ENCODE measurements at regions not wholly inside any gene's neighbourhood (a gene's known extent, or its start where the extent isn't known, plus 50 kb on each side); places are given as distances from the start of the nearest gene placed in this dataset.
"Not testable (repeated sequence)": the region's sequence is repeated elsewhere in the genome, so short reads cannot be mapped to it uniquely, and the experiment has no call there.

DNA sequence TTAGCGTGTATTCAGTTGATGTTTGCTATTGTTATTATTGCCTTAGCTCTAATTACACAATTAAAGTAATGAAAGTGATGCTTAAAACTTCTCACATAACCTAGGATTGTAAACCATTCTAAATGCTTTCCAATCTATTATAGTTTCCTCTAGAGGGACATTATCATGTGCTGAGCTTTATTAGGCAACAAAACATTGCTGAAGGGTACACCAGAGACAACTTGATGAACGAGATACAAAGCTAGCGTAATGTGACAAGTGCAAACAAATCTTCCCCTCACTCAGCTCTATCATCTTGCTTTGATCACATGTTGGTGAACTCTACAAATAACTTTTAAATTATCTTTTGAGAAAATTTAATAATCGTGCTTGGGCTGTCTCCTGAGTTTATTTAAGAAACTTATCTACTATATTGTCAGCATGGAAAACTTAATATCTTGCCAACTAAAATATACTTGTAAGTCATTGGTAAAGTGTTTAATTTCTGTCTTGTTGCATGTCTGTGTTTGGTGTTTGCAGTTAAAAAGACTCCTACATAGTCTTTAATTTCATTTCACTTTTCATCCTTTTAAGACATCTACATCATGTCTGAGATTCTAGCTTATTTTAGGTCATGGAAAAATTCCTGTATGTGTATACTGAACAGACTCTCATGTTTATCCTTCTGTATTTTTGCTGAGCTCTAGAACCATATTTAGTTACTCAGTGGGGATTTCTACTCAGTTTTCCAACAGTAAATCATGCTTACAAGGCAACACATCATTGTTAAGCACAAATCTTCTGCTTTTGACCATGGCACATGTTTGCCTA, 104.2 kb upstream of the ADAMTS5 start:
- no peak for DNase-seq (ENCODE audit: low read depth in 2 of 2)

DNA sequence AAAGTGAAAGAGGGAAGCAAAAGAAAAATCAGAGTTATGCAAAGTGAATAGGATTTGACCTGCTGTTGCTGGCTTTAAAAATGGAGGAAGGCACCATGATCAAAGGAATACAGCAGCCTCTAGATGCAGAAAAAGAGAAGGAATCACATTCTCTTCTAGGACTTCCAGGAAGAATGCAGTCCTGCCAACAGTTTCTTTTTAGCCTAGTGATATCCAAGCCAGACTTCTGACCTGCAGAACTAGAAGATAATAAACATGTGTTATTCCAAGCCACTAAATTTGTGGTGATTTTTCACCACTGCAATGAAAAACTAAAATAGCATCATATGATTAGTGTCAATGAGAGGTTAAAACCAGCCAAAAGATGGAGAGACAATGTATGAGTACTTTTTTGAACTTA, 101.9 kb upstream of the ADAMTS5 start:
- DNase-seq (ENCODE audit: low read depth in 2 of 2) = no peak

DNA sequence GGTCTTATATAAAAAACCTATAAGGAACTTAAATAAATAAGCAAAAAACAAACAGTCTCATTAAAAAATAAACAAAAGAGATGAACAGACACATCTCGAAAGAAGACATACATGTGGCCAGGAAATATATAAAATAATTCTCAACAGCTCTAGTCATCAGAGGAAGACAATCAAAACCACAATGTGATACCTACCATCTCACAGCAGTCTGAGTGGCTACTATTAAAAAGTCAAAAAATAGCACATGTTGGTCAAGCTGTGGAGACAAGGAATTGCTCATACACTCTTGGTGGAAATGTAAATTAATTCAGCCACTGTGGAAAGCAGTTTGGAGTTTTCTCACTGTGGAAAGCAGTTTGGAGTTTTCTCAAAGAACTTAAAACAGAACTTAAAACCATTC, 100.3 kb upstream of the ADAMTS5 start:
- no peak for DNase-seq (ENCODE audit: low read depth in 2 of 2)

DNA sequence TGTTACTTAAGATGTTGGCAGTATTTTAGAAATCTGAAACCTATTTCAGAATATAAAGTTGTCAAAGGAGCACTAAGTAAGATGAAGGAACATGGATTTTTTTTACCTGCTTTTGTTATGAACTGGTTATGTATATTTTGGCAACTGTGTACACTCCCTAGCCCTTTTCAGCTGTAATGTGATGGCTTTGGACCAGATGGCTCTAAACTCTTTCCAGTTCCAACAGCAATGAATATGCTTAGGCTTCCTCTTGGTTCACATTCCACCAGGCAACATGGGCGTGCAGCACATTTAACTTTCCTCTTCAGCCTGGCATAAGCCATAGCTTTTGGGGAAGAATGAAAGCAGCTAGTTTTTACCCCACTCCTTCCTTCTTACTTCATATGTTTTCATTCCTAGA, 95.6 kb upstream of the ADAMTS5 start:
- no peak for DNase-seq (ENCODE audit: low read depth in 2 of 2)

DNA sequence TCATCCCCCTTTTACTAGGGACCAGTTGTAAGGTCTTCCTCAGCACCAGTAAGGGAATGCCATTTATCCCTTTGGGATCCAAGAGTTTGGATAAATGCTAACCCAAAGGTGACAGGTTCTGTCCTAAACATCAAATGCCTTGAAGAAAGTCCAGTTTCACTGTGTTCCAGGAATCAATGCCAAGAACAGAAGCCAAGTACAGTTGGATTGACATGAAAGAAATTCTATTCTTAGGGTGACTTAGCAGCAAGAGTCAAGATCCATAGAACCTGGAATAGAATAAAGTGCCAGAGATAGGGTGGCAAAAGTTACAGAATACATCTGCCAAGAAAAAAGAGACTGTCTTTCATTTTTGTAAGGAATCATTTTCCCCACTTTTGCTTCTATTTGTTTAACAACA, 94.9 kb upstream of the ADAMTS5 start:
- DNase-seq (ENCODE audit: low read depth in 2 of 2) = no peak

DNA sequence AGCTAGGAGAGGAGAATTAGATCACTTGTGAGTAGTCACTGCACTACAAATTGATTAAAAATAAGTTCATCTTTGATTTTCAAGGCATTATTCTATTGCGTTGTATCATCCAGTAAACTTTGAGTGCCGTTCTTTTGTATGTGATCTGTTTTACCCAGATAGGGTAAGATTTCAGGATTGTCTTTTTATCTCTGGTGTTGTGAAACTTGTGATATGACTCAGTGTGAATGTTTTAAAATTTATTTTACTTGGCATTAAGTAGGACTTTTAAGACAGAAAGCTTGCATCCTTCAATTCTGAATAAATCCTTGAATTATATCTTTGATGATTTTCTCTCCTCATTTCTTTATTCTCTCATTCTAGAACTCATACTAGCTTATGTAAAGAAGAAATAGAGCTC, 93.3 kb upstream of the ADAMTS5 start:
- DNase-seq (ENCODE audit: low read depth in 2 of 2) = no peak

DNA sequence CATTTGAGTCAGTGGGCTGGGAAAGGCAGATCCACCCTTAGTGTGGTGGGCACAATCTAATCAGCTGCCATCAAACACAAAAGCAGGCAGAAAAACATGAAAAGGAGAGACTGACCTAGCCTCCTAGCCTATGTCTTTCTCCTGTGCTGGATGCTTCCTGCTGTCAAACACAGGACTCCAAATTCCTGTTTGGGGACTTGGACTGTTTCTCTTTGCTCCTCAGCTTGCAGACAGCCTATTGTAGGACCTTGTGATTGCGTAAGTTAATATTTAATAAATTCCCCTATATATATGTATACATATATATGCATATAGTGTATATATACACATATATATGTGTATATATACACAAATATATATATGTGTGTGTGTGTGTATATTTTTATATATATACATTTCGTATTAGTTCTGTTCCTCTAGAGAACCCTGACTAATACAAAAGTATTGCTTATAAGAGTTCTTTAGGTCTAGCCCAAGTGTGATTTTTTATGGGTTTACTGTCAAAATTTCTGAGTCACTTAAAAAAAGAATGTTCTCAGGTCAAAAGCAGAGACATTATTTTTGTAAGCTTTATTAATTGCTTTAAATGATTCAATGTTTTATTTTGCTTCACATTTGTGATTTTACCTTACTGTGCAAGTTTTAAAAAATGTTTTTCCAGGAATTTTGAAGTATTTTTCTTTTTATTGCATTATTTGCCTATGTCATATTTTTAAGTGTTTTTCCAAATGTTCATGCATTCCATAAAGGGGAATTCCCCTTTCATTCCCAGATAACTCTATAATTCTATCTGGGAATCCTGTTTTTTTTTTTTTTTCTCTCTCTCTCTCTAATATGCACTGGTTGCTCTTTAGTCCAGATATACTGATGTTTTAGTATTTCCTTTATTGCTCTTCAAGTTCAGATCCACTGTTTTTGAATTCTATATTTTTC, 92.1 kb upstream of the ADAMTS5 start:
- no peak for DNase-seq (ENCODE audit: low read depth in 2 of 2)

DNA sequence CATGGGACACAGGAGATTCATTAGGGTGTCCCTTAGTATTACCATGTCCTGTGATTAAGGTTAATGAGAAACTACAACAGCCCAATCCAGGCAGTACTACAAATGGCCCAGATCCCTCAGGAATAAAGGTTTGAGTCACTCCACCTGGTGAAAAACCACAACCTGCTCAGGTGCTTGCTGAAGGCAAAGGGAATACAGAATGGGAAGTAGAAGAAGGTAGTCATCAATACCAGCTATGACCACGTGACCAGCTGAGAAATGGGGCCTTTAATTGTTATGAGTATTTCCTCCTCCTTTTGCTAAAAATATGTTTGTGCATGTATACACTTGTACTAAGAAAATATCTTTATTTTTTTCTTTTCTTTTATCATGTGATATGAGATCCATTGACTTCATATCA, 91.1 kb upstream of the ADAMTS5 start:
- DNase-seq (ENCODE audit: low read depth in 2 of 2) = no peak

DNA sequence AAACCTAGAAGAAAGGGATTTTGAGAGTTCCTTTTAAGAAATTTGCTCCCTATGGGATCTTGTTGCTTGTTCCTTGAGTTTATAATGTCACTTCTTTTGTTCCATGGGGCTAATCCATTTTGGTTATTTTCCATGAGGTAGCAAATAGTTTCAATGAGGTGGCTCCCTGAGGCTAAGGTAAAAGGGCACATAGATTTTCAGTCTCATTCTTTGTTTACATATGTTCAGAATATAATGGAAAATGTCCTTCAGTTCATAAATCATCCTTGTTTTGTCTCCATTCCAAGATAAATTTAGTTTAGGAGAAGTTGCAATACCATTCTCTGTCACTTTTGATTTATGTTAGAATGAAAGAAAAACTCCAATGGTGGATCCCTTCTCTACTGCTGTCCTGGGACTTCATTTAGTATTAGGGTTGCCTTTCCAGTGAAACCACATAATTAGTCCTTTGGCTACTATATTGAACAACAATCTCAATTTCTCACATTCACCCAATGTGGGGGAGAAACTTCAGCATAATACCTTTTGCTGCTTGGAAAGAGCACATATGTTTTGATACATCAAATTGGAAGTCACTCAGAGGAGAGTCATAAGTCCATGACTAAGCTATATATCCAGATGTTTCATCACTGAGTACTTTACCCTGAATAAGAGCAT, 80.9 kb upstream of the ADAMTS5 start:
- DNase-seq (ENCODE audit: low read depth in 2 of 2) = no peak

DNA sequence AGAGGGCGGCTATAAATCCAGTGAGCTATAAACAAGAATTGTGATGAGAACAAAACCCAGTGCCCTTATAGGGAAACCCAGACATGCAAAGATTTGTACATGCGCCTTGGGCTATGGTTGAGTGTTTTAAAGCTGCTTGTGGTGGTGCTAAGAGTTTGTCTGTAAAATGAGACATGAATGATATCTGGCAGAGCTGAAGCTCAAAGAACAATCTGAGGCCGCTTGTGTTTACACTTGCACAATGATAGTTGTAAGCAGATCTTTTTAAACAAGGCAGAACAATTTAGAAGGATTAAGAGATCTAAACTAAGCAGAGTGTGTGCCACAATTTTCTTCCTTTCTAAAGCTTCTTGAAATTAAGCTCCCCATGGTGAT, 80.4 kb upstream of the ADAMTS5 start:
- DNase-seq (ENCODE audit: low read depth in 2 of 2) = no peak

DNA sequence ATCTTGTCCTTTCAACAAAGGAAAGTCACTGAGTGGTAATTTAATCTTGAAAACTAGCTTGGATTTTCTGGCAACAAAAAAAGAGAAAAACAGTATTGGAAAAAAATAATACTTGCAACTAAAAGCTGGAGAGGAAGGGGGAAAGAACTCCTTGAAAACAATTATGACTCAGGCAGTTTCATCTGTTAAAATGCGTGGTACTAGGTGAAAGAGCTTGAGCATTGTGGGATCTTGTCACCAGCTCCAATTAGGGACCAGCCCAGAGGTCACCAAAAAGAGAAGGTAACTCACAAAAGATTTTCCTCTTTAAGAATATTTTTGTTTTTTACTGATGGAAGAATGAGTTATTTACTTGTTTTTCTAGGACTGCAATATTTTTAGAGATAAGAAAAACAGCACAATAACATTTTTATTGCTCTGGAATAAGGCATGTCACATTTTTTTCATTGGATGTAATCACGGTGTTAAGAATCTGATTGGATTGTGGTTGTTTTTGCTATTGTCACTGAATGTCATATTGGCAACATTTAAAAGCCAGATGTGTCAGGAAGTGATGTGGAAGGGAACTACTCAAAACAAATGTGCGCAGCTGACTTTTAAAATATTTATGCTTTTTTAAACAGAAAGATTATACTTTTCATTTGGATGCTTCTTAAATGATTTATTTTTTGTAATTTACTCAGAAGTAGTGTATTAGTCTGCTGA, 78.5 kb upstream of the ADAMTS5 start:
- DNase-seq (ENCODE audit: low read depth in 2 of 2) = no peak

DNA sequence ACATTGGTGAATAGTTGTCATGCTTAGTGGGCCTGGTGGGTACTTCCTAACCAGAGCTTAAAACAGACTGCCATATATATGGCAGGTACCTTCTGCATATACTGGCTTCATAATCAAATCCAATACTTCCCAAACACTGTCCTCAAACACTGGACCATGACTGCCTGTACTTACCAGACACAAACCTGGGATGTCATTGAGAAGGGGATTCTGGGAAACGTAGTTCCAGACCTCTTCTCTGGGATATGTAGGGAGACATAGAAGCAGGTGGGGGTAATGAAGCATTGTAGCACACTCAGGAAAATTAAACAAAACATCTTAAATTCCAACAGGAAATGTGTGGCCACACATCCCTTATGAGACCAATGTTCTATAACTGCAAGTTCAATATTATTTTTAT, 76.5 kb upstream of the ADAMTS5 start:
- no peak for DNase-seq (ENCODE audit: low read depth in 2 of 2)

DNA sequence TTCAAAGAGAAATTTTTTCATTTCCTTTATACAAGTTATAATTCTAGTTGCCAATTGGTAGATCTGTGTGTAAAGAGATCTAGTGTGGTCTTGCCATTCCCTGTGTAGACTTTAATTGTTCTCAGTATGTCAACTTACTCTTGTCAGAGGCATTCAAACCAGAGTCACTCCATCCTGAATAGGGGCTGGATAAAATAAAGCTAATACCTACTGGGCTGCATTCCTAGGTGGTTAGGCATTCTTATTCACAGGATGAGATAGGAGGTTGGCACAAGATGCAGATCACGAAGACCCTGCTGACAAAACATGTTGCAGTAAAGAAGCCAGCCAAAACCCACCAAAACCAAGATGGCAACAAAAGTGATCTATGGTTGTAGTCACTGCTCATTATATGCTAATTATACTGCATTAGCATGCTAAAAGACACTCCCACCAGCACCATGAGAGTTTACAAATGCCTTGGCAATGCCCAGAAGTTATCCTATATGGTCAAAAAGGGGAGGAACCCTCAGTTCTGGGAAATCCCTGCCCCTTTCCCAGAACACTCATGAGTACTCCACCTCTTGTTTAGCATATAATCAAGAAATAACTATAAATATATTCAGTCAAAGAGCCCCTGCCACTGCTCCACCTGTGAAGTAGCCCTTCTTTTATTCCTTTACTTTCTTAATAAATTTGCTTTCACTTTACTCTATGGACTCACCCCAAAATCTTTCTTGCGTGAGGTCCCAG, 74.0 kb upstream of the ADAMTS5 start:
- DNase-seq (ENCODE audit: low read depth in 2 of 2) = no peak

DNA sequence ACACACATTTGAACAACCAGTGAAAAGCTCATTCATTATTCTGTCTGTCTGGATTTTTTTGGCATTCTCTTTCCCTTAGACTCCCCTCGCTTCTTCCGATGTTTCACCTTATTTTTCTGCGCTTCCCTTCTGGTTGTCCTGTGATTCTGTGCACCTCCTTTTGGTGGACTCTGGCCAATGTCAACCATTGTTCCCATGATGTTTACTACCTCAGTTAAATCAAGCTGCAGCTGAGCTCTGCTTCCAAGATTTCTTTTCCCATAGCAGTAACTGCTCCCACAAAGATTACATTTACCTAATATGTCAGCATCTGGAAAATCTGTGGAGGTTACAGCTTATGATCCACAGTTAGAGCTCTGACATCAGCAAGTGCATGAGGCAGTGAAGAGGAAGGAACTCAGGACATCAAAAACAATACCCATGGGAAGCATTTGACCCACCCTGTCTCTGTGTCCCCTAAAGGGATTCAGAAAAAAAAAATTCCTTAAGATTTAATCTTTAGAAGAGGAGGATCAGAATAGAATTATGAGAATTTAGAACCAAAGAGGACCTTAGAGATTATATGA, 69.9 kb upstream of the ADAMTS5 start:
- no peak for DNase-seq (ENCODE audit: low read depth in 2 of 2)

DNA sequence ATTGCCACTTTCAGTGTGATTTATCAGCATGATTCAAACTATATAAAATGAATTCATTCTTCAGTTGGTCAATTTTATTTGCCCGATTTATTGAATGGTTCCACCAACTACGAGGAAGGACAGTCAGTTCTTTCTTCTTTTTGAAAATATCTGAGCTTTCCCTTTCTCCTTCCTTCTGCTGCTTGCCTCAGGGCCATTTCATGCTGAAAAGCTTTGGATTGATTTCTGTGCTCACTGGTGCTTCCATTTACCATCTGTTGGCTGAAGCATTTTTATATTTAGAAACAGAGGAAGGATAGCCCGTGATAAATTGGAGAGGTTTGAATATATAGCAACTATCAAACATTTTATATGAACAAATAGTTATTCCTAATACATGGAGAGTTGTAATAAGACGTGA, 68.9 kb upstream of the ADAMTS5 start:
- DNase-seq (ENCODE audit: low read depth in 2 of 2) = no peak

DNA sequence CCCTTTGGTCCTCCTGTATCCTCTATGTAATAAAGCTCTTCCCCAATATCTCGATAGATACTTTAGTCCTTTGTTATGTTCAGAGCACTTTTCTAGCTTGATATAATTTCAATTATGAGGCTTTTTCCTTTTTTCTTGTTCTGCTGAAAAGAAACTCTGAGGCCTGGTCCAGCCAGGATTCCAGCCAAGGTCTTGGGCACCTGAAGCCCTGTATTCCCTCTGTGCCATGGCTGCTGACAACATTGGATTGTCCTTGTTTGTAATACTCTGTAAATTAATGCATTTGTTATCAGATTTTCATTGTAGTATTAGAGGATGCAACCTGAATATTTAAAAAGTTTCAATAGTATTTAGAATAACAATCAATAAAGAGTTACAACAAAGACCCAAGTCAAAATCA, 67.9 kb upstream of the ADAMTS5 start:
- DNase-seq (ENCODE audit: low read depth in 2 of 2) = no peak

DNA sequence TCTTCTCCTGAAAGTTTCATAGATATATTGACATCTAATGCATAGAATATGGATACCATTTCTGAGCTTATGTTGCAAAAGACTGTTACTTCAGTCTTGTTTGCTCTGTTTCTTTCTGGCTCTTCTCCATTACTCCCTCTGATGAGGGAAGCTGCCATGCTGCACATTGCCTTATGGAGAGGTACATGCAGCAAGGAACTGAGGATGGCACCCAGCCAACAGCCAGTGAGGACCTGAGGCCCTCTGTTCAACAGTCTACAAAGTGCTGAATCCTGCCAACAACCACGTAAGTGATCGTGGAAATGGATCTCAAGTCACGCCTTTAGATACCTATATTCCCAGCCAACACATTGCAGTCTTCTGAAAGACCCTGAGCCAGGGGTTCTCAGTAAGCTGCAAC, 66.6 kb upstream of the ADAMTS5 start:
- no peak for DNase-seq (ENCODE audit: low read depth in 2 of 2)

DNA sequence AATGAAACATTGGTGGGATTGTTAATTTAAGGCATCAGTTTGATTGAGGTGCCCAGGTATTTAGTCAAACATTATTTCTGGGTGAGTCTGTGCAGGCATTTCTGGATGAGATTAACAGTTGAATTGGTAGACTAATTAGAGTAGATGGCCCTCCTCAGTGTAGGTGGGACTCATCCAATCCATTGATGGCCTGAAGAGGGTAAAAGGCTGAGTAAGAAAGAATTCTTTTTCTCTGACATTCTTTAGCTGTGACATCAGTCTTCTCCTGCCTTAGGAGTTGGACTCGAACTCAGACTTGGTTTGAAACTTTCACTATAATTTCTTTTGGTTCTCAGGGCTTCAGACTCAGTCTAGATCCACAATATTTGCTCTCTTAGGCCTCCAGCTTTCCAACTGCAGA, 59.6 kb upstream of the ADAMTS5 start:
- DNase-seq (ENCODE audit: low read depth in 2 of 2) = no peak

DNA sequence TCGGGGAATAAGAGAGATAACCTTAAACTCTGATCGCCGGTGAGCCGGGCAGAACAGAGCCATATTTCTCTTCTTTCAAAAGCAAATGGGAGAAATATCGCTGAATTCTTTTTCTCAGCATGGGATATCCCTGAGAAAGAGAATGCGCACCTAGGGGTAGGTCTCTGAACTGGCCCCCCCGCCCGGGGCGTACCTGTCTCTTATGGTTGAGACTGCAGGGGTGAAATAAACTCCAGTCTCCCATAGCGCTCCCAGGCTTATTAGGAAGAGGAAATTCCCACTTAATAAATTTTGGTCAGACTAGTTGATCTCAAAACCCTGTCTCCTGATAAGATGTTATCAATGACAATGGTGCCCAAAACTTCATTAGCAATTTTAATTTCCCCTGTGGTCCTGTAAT, 58.8 kb upstream of the ADAMTS5 start:
- DNase-seq (ENCODE audit: low read depth in 2 of 2) = not testable (repeated sequence)

DNA sequence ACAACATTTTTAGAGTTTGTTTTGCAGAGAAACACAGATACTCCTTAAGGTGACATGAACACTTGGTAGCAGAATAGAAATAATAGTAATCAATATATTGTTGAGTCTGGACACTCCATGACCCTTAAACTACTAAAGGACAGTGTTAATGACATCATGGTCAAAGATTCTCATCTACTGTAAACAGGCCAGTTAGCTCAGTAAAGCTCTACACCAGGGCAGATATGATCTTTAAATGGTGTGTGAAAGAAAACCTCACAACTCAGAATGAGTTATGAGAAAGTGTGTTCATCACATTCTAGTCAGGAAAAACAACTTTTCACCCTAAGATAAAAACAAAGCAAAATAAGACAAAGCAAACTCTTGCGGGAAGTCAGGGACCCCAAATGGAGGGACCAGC, 58.1 kb upstream of the ADAMTS5 start:
- DNase-seq (ENCODE audit: low read depth in 2 of 2) = no peak

DNA sequence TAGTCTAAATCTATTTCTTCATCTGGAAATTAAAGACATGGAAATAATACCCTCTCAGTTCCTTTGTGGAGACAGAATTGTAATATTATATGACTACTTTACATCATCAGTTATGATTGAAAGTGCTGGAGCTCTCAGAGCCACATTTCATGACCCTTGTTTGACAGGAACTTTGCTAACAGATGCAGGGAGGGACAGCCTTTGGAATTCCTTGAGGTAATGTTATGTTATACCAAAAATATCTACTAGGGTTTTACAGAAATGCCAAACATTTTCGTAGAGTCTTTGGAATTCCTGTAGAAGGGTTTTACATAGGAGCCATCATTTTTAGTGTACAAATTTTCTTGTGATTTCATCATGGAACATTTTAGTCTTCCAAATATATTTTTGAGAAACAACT, 57.4 kb upstream of the ADAMTS5 start:
- DNase-seq (ENCODE audit: low read depth in 2 of 2) = no peak

All from stimulated activated CD4-positive, alpha-beta T cell treated with anti-CD3 and anti-CD28 coated beads, Interleukin-1b, Interleukin-23, amount 100 ng/mL, for 1 hour (primary cell).